BE2C (cell line): ENCODE measurements at regions not wholly inside any gene's neighbourhood (a gene's known extent, or its start where the extent isn't known, plus 50 kb on each side); places are given as distances from the start of the nearest gene placed in this dataset.
"Not testable (repeated sequence)": the region's sequence is repeated elsewhere in the genome, so short reads cannot be mapped to it uniquely, and the experiment has no call there.

Source experiments
- DNase-seq: peaks from one replicate; pipeline ENCODE4 v3.0.0-alpha.2; 2020
- H3K27me3 ChIP-seq: fragments of 250-450 bp; sonication (Bioruptor Pico); 2 replicates; pipeline ENCODE4 v1.5.1; 2020; ENCODE audit warnings: mild to moderate bottlenecking
- H3K36me3 ChIP-seq: fragments of 250-450 bp; sonication (Bioruptor Pico); 2 replicates; pipeline ENCODE4 v1.5.1; 2020; ENCODE audit warnings: mild to moderate bottlenecking
- H3K4me1 ChIP-seq: fragments of 250-450 bp; sonication (Bioruptor Pico); 2 replicates; pipeline ENCODE4 v1.5.1; 2020
- H3K4me3 ChIP-seq: 2 replicates; pipeline ENCODE4 v1.5.1; 2011; ENCODE audit warnings: low read depth, low read length
- H3K9me3 ChIP-seq: fragments of 250-450 bp; sonication (Bioruptor Pico); 2 replicates; pipeline ENCODE4 v1.5.1; 2020
- TF ChIP-seq, protein P1 (sequence below): IDR thresholded peaks from 2 replicates; pipeline ENCODE4 v1.5.1; 2012; ENCODE audit warnings: mild to moderate bottlenecking, low read depth, low read length

DNA sequence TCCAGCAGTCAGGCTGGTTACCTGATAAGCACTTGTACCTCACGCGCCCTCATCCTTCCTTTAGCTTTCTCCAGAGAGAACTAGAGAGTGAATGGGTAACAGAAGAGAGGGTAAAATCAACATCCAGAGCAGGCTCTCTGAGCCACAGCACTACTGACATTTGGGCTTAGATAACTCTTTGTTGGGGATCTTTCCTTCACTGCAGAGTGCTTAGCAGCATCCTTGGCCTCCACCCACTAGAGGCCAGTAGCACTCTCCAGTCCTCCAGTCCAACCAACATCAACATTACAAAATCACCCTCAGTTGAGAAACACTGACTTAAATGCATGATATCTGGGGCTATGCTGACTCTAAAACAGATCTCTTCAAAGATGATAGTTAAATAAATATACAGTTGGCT, 220.7 kb downstream of the TACR3 start:
- Histone ChIP-seq H3K4me3 (no peak overlapping the region), H3K27me3 (no peaks in the 10 kb centered on the region), H3K9me3 (no peaks in the 10 kb centered on the region), H3K4me1 (no peaks in the 10 kb centered on the region), H3K36me3 (no peaks in the 10 kb centered on the region)
- TF ChIP-seq, protein P1, sequence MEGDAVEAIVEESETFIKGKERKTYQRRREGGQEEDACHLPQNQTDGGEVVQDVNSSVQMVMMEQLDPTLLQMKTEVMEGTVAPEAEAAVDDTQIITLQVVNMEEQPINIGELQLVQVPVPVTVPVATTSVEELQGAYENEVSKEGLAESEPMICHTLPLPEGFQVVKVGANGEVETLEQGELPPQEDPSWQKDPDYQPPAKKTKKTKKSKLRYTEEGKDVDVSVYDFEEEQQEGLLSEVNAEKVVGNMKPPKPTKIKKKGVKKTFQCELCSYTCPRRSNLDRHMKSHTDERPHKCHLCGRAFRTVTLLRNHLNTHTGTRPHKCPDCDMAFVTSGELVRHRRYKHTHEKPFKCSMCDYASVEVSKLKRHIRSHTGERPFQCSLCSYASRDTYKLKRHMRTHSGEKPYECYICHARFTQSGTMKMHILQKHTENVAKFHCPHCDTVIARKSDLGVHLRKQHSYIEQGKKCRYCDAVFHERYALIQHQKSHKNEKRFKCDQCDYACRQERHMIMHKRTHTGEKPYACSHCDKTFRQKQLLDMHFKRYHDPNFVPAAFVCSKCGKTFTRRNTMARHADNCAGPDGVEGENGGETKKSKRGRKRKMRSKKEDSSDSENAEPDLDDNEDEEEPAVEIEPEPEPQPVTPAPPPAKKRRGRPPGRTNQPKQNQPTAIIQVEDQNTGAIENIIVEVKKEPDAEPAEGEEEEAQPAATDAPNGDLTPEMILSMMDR = no peak
- no peak for DNase-seq

DNA sequence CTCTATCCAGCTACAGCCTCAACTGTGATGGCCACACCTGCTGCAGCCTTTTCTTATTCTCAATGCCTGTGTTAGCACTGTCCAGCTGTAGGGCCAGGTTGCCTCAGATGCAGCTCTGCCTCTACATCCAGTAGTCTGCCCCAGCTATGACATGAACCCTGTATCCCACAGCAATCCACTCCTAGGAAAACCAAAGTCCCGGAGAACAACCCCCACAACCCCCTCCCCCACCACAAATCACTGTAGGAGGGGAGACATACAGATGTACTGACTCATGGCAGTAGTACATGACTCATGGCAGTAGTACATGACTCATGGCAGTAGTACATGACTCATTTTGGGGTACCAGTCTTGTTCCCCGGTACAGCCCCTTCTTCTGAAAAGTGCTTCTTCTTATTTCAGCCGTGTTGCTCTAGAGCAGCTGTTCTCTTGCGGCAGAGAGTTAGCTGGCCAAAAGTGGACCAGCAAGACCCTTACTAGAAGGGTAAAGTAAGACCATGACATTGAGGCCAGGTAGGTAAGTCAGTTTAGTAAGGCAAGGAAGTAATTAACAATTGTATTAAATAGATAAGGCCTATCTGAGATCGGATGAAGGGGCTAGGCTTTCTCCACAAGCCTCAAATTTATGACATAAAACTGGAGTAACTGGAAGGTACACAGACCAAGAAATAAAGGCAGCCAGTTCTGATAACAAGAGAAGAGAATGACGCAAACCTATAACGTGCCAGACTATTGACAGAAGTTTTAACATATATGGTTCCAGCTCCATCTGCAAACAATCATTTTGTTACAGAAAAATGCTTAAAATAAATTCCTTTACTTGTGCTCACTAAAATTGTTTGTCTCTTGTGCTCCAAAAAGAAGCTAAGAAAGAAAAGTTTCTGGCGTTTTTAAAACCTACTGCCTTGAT, 221.4 kb downstream of the TACR3 start:
- TF ChIP-seq, protein P1 = no peak
- no peak for DNase-seq
- no peaks in the 10 kb centered on the region for H3K4me1 ChIP-seq
- H3K27me3 ChIP-seq = no peaks in the 10 kb centered on the region
- no peaks in the 10 kb centered on the region for H3K36me3 ChIP-seq
- H3K9me3 ChIP-seq = no peaks in the 10 kb centered on the region
- H3K4me3 ChIP-seq = no peak overlapping the region

DNA sequence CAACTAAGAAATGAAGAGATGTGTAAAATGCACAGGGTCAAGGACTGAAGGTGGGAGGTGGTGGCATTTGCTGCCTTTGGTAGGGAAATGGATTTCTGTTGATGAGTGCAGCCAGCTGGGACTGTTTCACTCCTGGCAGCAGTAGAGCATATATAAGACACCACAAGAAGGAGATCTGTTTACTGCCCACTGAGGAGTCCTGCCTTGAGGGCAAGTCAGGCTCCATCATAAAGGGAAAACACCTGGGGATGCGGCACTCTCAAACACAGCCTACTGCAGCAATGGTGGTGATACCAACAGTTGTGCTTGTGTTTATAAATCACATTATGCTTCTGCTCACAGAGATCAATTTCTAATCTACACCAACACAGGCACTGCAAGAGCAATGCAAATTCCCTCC, 222.1 kb downstream of the TACR3 start:
- Histone ChIP-seq H3K9me3 (no peaks in the 10 kb centered on the region), H3K4me3 (no peak overlapping the region), H3K27me3 (no peaks in the 10 kb centered on the region), H3K4me1 (no peaks in the 10 kb centered on the region), H3K36me3 (no peaks in the 10 kb centered on the region)
- no peak for DNase-seq
- TF ChIP-seq, protein P1 = no peak

DNA sequence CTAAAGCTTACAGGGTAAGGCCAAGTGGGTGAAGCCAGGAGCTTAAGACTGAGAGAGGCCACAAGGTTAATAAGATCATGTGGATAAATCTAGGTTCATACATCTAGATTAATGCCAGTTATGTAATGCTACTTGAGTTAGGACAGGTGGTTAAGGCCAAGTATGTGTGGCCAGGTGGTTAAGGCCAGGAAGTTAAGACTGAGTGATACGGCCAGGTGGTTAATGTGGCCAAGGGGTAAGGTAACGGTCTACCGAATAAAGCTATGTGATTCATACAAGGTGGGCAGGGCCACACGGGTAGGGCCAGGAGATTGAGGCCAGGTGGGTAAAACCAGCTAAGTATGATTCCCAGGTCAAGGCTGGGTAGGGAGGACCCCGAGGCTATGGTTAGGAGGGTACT, 223.0 kb downstream of the TACR3 start:
- Histone ChIP-seq H3K4me1 (no peaks in the 10 kb centered on the region), H3K36me3 (no peaks in the 10 kb centered on the region), H3K27me3 (no peaks in the 10 kb centered on the region), H3K4me3 (no peak overlapping the region), H3K9me3 (no peaks in the 10 kb centered on the region)
- TF ChIP-seq, protein P1 = no peak
- DNase-seq = no peak

DNA sequence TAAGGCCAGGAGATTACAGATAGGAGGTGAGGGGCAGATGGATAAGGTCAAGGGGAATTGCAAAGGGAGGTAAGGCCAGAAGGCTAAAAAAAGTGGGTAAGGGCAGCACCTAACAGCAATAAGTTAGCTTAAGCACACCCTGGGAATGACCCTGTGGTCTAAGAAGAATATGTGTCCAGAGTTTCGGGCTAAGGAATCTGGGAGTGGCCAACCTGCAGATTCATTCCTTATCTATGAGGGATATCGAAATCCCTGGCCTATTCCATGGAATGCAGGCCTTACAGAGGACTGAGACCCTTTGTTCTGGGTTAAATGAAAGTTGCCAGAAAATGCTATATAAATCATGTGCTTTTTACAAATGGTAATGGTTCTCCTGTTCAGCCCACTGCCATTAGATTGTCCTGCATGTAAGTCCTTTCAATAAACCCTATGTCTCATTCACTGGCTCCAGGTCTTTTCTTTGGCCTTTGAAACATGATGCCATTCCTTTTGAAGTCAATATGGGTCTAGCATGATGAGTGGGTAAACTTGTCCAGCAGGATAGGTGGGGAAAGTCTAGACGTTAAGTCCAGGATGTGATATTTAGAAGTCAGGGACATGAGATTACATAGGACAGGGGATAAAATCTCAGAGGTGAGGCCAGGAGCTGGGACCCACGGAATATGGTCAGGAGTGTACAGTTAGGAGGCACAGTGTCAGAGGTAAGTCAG, 226.2 kb downstream of the TACR3 start:
- H3K4me1 ChIP-seq = no peaks in the 10 kb centered on the region
- no peak overlapping the region for H3K4me3 ChIP-seq
- no peaks in the 10 kb centered on the region for H3K9me3 ChIP-seq
- no peaks in the 10 kb centered on the region for H3K36me3 ChIP-seq
- TF ChIP-seq, protein P1 = no peak
- no peaks in the 10 kb centered on the region for H3K27me3 ChIP-seq
- DNase-seq = no peak

DNA sequence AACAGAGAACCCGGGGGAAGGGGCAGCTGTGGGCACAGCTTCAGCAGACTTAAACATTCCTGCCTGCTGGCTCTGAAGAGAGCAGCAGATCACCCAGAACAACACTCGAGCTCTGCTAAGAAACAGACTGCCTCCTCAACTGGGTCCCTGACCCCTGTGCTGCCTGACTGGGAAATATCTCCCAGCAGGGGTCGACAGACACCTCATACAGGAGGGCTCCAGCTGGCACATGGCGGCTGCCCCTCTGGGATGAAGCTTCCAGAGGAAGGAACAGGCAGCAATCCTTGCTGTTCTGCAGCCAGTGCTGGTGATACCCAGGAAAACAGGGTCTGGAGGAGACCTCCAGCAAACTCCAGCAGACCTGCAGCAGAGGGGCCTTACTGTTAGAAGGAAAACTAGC, 234.5 kb downstream of the TACR3 start:
- not testable (repeated sequence) for H3K27me3 ChIP-seq, H3K9me3 ChIP-seq, H3K4me1 ChIP-seq, H3K36me3 ChIP-seq, H3K4me3 ChIP-seq
- TF ChIP-seq, protein P1 = peak; percentile 17
- DNase-seq = peak; percentile 37
